Kidney (tissue), 13 donors: ENCODE measurements at regions not wholly inside any gene's neighbourhood (a gene's known extent, or its start where the extent isn't known, plus 50 kb on each side); places are given as distances from the start of the nearest gene placed in this dataset.

Experiments used
- DNase-seq, 5 donors: peaks; one replicate each; pipeline ENCODE4 v3.0.0-alpha.2; 2013 to 2020
- FAIRE-seq: peaks from 2 replicates; lab custom pipeline; 2012; peaks lifted over from hg19 to GRCh38; lab: Jason Lieb, UNC
- H3K27ac ChIP-seq, 2 donors: one replicate each; pipeline ENCODE4 v1.7.0; 2013; ENCODE audit warnings: low read depth in 2 of 2, low read length in 2 of 2, inconsistent platforms in 1 of 2
- H3K27me3 ChIP-seq: one replicate; pipeline ENCODE4 v1.7.1; 2013; ENCODE audit warnings: low read length, inconsistent platforms; ENCODE audit not compliant: control insufficient read depth, insufficient read depth
- H3K36me3 ChIP-seq, 3 donors: one replicate each; pipeline versions ENCODE4 v1.7.0 to v1.7.1; 2013; ENCODE audit warnings: low read length in 3 of 3, control low read depth in 1 of 3, inconsistent platforms in 1 of 3; ENCODE audit not compliant: insufficient read depth in 3 of 3, control insufficient read depth in 2 of 3
- H3K4me1 ChIP-seq, 3 donors: one replicate each; pipeline versions ENCODE4 v1.7.0 to v1.7.1; 2013; ENCODE audit warnings: low read length in 3 of 3, inconsistent platforms in 1 of 3, low read depth in 1 of 3; ENCODE audit not compliant: control insufficient read depth in 2 of 3, insufficient read depth in 2 of 3
- H3K4me3 ChIP-seq, 3 donors: one replicate each; pipeline versions ENCODE4 v1.7.0 to v1.8.1; 2013; ENCODE audit warnings: low read length in 3 of 3, control low read depth in 1 of 3, inconsistent platforms in 1 of 3
- H3K9ac ChIP-seq, 3 donors: one replicate each; pipeline versions ENCODE4 v1.7.0 to v1.7.1; 2013; ENCODE audit warnings: low read length in 3 of 3, control low read depth in 1 of 3, inconsistent platforms in 1 of 3
- H3K9me3 ChIP-seq, 3 donors: one replicate each; pipeline versions ENCODE4 v1.7.0 to v1.7.1; 2013; ENCODE audit warnings: low read length in 3 of 3, control low read depth in 1 of 3, inconsistent platforms in 1 of 3; ENCODE audit not compliant: control insufficient read depth in 2 of 3, insufficient read depth in 1 of 3
- intact Hi-C: fragments of 100-400 bp; cut with DNase I; formaldehyde crosslinking; loops from one replicate; pipeline ENCODE4 v1.11.1; 2022
- TF ChIP-seq, protein P1 (sequence below): IDR thresholded peaks from 3 replicates; pipeline ENCODE4 v1.5.1; 2012; ENCODE audit warnings: mild to moderate bottlenecking, moderate library complexity, borderline replicate concordance; ENCODE audit not compliant: insufficient read depth; ENCODE audit errors: extremely low read depth
- donor health status: control.
- donor health status: control.
- donor health status: control.
- donor health status: control.
- donor health status: control.
- donor health status: DM: yes; HTN: yes; CAD: no.
- donor health status: Normal renal cell carcinoma (clear cell type).

GRCh38 chr5:174159327-174160114, 114.0 kb downstream of the NSG2 start:
- Histone ChIP-seq H3K4me3 (no peak overlapping the region), H3K27me3 (no peaks in the 10 kb centered on the region), H3K9ac (no peak overlapping the region), H3K36me3 (no peaks in the 10 kb centered on the region), H3K9me3 (peaks cover 0 to 8% (median under 1%) of the 10 kb centered on the region in 3 donors), H3K27ac (no peak overlapping the region), H3K4me1 (no peaks in the 10 kb centered on the region)
- TF ChIP-seq, protein P1, sequence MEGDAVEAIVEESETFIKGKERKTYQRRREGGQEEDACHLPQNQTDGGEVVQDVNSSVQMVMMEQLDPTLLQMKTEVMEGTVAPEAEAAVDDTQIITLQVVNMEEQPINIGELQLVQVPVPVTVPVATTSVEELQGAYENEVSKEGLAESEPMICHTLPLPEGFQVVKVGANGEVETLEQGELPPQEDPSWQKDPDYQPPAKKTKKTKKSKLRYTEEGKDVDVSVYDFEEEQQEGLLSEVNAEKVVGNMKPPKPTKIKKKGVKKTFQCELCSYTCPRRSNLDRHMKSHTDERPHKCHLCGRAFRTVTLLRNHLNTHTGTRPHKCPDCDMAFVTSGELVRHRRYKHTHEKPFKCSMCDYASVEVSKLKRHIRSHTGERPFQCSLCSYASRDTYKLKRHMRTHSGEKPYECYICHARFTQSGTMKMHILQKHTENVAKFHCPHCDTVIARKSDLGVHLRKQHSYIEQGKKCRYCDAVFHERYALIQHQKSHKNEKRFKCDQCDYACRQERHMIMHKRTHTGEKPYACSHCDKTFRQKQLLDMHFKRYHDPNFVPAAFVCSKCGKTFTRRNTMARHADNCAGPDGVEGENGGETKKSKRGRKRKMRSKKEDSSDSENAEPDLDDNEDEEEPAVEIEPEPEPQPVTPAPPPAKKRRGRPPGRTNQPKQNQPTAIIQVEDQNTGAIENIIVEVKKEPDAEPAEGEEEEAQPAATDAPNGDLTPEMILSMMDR, result no peak
- no peak for FAIRE-seq
- DNase-seq, result peak in 1 of 5 donors; percentile 15
- intact Hi-C loops, result no loop called here

DNA sequence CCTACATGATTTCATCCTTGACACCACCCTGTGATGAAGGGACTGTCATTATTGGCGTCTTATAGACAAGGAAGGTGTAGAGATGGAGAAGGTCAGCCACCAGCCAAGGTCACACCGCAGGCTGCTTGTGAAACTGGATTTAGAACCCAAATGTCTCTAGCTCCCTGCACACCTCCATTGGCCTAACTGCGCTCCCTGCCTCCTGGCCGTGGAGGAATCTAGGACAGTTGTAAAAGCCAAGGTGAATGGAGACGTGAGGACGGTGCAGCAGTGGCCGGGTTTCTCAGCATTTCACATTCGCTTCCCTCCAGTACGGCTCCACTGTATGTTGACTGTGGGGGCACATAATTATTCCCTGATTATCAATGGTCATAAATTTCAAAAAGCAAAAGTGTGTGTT, 119.9 kb downstream of the NSG2 start:
- DNase-seq, result no peak
- Histone ChIP-seq H3K36me3 (no peaks in the 10 kb centered on the region), H3K27ac (no peak overlapping the region), H3K4me1 (no peaks in the 10 kb centered on the region), H3K4me3 (no peak overlapping the region), H3K9me3 (no peaks in the 10 kb centered on the region), H3K9ac (no peak overlapping the region), H3K27me3 (no peaks in the 10 kb centered on the region)
- TF ChIP-seq, protein P1, result no peak
- intact Hi-C loops, result no loop called here
- no peak for FAIRE-seq

GRCh38 chr5:174166231-174167079, 120.9 kb downstream of the NSG2 start:
- H3K36me3 ChIP-seq, result no peaks in the 10 kb centered on the region
- DNase-seq (peak in 1 of 5 donors; percentile 8), FAIRE-seq (no peak)
- no peak overlapping the region for H3K9ac ChIP-seq
- no peaks in the 10 kb centered on the region for H3K27me3 ChIP-seq
- intact Hi-C loops, result no loop called here
- no peaks in the 10 kb centered on the region for H3K9me3 ChIP-seq
- H3K27ac ChIP-seq, result no peak overlapping the region
- H3K4me1 ChIP-seq, result no peaks in the 10 kb centered on the region
- TF ChIP-seq, protein P1, result no peak
- H3K4me3 ChIP-seq, result no peak overlapping the region
